HepG2 (cell line): ENCODE measurements at regions not wholly inside any gene's neighbourhood (a gene's known extent, or its start where the extent isn't known, plus 50 kb on each side); places are given as distances from the start of the nearest gene placed in this dataset.

Experiments
- ZNF766 ChIP-seq: sonication (generic); formaldehyde crosslinking; IDR thresholded peaks from 2 replicates; pipeline ENCODE4 v1.5.0; 2020; ENCODE audit warnings: missing genetic modification reagents, borderline replicate concordance
- TF ChIP-seq, protein P1 (sequence below): sonication (generic); formaldehyde crosslinking; conservative IDR thresholded peaks from 2 replicates; pipeline ENCODE4 v1.8.0; 2022; ENCODE audit warnings: low read depth, missing genetic modification reagents
- TF ChIP-seq, protein P2 (sequence below): sonication (generic); formaldehyde crosslinking; IDR thresholded peaks from 2 replicates; pipeline ENCODE4 v1.5.0; 2020; ENCODE audit warnings: mild to moderate bottlenecking, missing genetic modification reagents, moderate library complexity
- TF ChIP-seq, protein P3 (sequence below), 2 experiments: sonication (generic) in 1 of 2; formaldehyde crosslinking in 1 of 2; IDR thresholded peaks; 2 replicates each; pipeline versions ENCODE4 v1.5.1 to v1.6.1; 2011 to 2020; ENCODE audit warnings: borderline replicate concordance in 1 of 2, low read depth in 1 of 2, low read length in 1 of 2, mild to moderate bottlenecking in 1 of 2, missing genetic modification reagents in 1 of 2, moderate library complexity in 1 of 2

DNA sequence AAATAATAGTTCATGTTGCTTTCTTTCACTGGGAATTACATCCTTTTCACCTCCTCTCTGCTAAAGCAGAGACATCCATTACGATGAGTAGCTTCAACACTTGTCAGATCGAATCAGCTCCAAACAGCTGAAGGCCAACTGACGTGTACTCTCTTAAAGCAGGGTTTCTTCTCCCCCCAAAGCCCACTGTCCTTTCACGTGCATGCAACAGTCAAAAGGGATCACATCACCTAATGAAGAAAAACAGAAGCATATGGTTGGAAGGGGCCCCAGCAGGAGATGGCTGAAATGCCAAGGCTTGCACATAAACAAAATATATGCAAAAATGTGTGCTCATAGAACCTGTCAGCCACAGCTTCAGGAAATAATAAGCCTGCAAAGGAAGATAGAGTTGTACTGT lies 421.6 kb downstream of the ANXA1 start:
- TF ChIP-seq ZNF766 (CRISPR knock-in tag), result no peak
- TF ChIP-seq, protein P1, sequence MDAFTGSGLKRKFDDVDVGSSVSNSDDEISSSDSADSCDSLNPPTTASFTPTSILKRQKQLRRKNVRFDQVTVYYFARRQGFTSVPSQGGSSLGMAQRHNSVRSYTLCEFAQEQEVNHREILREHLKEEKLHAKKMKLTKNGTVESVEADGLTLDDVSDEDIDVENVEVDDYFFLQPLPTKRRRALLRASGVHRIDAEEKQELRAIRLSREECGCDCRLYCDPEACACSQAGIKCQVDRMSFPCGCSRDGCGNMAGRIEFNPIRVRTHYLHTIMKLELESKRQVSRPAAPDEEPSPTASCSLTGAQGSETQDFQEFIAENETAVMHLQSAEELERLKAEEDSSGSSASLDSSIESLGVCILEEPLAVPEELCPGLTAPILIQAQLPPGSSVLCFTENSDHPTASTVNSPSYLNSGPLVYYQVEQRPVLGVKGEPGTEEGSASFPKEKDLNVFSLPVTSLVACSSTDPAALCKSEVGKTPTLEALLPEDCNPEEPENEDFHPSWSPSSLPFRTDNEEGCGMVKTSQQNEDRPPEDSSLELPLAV, result no peak
- TF ChIP-seq, protein P2, sequence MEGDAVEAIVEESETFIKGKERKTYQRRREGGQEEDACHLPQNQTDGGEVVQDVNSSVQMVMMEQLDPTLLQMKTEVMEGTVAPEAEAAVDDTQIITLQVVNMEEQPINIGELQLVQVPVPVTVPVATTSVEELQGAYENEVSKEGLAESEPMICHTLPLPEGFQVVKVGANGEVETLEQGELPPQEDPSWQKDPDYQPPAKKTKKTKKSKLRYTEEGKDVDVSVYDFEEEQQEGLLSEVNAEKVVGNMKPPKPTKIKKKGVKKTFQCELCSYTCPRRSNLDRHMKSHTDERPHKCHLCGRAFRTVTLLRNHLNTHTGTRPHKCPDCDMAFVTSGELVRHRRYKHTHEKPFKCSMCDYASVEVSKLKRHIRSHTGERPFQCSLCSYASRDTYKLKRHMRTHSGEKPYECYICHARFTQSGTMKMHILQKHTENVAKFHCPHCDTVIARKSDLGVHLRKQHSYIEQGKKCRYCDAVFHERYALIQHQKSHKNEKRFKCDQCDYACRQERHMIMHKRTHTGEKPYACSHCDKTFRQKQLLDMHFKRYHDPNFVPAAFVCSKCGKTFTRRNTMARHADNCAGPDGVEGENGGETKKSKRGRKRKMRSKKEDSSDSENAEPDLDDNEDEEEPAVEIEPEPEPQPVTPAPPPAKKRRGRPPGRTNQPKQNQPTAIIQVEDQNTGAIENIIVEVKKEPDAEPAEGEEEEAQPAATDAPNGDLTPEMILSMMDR (CRISPR knock-in tag), result no peak
- TF ChIP-seq, protein P3, sequence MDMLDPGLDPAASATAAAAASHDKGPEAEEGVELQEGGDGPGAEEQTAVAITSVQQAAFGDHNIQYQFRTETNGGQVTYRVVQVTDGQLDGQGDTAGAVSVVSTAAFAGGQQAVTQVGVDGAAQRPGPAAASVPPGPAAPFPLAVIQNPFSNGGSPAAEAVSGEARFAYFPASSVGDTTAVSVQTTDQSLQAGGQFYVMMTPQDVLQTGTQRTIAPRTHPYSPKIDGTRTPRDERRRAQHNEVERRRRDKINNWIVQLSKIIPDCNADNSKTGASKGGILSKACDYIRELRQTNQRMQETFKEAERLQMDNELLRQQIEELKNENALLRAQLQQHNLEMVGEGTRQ (IDR thresholded peaks at IDR 0.05; ENCODE audit: low read depth, low read length), result no peak
- TF ChIP-seq, protein P3 (CRISPR knock-in tag; IDR thresholded peaks at IDR 0.05; ENCODE audit: borderline replicate concordance), result no peak
